AG20443 (cell line): ENCODE measurements at regions not wholly inside any gene's neighbourhood (a gene's known extent, or its start where the extent isn't known, plus 50 kb on each side); places are given as distances from the start of the nearest gene placed in this dataset.
A peak's percentile ranks its signal among the peaks of the same experiment; 100 is the strongest.
"Not testable (repeated sequence)": the region's sequence is repeated elsewhere in the genome, so short reads cannot be mapped to it uniquely, and the experiment has no call there.

Experiments used
- DNase-seq: peaks from one replicate; pipeline ENCODE4 v3.0.0; 2012; ENCODE audit warnings: low spot score, mixed read lengths

DNA sequence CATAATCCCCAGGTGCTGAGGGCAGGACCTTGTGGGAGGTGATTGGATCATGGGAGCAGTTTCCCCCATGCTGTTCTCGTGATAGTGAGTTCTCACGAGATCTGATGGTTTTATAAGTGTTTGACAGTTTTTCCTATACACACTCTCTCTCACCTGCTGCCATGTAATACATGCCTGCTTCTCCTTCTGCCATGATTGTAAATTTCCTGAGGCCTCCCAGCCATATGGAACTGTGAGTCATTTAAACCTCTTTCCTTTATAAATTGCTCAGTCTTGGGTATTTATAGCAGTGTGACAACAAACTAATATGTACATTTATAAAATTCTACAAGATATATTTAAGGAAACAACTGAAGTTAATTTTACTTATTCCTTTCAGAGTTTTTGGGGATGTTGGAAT lies 170.8 kb upstream of the BET1 start:
- DNase-seq = no peak

DNA sequence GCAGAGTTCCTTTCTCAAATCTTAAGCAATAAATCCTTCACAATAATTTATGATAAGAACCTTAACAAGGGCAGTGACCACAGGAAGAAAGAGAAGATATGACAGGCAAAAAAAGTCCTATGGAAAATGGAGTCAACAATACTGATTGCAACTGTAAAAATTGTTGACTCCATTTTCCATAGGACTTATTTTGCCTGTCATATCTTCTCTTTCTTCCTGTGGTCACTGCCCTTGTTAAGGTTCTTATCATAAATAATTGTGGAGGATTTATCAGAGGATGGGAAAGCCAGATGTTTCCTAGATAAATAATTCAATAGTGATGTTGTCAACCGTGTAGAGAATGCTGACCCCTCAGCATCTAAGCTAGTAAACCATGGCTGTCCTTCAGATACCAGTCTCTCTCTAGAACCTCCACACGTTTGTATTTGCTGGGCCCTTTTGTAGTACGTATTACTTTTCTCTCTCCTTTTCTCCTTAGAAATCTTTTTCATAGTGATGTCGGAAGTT lies 172.6 kb upstream of the BET1 start:
- DNase-seq = no peak

DNA sequence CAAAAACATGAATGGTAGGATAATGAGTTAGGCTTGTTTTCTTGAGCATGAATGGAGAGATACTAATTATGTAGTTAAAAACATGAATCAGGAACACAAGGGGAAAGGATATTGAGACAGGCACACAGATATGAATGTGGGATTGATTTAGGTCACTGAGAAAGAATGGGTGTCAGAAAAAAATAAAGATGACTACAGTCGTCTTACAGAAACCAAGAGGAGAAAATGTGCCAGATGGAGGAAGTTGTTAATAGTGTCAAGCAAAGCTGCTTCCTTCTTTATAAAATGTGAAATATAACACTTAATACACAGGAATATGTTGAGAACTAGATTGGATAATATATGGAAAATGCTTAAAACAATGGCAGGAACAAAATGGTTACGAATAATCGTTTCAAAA lies 173.3 kb upstream of the BET1 start:
- no peak for DNase-seq

DNA sequence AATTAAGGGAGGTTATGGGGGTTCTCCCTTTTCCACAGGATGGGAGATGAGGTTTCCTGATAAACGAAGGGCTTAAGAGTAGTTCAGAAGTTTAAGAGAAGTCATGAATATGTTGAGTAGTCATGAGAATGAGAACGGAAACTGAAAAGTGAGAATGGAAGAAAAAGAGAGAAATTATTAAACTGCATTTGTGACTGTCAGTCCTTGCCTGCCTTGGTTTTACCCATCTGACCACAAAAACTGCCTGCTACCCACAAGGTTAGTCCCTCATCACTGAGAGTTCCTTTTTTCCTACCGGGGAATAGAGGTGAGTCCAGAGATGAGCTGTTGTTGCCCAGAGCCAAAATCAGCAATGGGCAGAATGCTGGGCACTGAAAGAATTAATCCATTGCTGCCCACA lies 174.1 kb upstream of the BET1 start:
- no peak for DNase-seq

DNA sequence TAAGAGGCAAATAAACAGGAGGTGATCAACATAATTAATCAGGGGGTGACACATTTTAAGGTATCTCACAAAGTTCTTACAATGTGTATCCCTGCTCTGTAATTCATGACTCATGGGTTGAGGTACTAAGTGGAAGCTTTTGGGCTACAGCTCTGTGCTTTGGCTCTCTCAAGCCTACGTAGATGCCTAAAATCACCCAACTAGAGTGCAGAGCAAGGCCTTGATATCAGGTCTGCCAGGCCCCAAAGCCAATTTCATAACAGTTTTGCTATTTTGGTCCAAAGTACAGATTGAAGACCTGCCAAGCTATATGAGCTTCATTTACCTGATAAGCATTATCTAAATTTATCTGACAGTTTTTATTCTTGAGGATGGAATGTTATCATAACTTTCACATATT lies 175.3 kb upstream of the BET1 start:
- no peak for DNase-seq

DNA sequence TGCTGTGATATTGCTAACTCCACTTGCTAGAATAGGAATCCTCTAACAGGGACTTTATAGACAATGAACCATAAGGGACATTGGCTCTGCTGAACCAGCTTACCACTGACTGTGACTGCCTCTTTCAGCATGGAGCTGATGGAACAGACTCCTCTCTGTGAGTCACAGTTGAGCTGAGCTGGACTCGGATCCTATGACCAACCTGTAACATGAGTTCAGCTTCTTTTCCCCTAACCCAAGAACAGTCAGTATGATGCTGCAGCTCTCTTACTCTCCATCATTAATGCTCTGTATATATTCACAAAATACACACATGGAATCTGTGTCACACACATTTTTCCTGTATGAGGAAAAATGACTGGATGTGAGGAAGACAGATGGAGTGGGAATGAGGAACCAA lies 177.9 kb upstream of the BET1 start:
- peak; percentile 66 for DNase-seq

DNA sequence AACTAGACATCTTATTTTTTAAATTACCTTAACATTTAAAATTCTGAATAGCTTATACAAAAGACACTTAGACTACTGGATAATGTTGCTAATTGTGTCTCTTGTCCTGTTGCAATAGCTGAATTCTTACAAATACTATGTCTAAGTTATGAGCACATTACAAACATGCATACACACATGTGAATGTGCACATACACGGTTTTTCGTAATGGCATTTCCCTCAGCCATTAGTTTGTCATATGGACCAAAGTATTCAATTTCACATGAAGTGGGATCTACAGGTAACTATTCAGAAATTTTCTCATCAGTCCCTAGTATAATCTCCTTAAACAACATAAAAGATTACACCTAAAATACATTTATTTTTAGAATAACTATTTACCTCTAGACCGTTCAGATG lies 178.6 kb upstream of the BET1 start:
- DNase-seq = no peak

DNA sequence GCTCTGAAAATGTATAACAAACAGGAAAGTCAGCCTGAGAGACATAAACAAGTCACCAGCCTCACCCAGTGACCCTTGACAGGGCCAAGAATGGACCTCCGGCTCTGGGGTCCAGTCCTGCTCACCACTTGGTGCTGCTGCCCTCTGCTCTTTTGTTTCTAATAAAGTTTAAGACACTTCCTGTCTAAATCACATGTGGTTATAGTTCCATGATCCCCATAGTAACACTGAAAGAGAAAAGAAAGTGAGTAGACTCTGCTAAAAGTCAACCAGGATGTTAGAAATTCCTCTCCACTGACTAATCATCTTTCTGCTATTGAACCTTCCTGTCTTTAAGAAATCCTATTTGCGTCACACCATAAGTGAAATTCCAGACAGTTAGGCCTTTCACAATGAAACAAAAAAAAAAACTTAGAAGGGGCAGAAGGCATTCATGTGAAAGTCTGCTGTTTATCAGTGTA lies 179.2 kb upstream of the BET1 start:
- DNase-seq = peak; percentile 72

DNA sequence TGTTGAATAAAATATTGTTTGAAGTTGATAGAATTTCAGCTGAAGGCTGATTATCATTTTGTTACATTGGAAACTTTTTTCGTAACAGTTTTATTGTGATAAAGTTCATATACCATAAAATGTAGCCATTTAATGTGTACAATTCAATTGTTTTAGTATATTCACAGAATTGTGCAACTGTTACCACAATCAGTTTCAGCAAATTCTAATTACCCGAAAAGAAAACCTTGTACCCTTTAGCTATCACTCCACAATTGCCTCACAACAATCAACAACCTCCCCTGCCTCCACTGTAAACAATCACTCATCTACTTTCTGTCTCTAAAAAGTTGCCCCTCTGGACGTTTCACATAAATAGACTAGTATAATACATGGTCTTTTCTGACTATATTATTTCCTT lies 179.7 kb upstream of the BET1 start:
- DNase-seq = no peak

DNA sequence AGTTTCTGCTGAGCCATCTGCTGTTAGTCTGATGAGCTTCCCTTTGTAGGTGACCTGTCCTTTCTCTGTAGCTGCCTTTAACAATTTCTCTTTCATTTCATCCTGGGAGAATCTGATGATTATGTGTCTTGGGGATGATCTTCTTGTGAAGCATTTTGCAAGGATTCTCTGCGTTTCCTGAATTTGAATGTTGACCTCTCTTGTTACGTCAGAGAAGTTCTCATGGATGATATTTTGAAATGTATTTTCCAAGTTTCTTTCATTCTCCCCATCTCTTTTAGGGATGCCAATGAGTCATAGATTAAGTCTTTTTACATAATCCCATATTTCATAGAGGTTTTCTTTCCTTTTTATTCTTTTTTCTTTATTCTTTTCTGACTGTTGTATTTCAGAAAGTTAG lies 184.2 kb upstream of the BET1 start:
- no peak for DNase-seq

DNA sequence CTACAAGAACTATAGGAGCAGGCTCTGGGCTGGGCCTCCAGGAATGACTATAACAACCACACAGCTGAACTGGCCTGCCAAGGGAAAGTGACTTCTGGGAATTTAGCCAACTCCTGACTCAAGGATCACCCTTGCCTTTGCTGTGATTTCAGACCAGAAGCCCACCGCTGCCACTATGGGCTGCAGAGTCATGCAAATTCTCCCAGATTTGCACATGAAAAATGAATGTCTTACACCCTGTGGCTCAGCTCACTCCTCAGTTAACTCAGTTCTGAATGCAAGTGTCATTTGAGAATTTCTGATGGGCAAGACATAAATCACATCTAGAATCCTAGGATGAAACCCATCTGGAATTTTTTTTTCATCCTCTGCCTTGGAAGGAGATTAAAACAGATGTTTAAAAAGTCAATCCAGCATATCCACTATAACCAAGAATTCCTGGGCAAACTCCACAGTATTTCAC lies 186.5 kb upstream of the BET1 start:
- DNase-seq = peak; percentile 77

DNA sequence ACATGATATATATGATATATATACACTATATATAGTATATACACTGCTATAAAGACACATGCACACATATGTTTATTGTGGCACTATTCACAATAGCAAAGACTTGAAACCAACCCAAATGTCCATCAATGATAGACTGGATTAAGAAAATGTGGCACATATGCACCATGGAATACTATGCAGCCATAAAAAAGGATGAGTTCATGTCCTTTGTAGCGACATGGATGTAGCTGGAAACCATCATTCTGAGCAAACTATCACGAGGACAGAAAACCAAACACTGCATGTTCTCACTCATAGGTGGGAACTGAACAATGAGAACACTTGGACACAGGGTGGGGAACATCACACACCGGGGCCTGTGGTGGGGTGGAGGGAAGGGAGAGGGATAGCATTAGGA lies 190.3 kb upstream of the BET1 start:
- not testable (repeated sequence) for DNase-seq

DNA sequence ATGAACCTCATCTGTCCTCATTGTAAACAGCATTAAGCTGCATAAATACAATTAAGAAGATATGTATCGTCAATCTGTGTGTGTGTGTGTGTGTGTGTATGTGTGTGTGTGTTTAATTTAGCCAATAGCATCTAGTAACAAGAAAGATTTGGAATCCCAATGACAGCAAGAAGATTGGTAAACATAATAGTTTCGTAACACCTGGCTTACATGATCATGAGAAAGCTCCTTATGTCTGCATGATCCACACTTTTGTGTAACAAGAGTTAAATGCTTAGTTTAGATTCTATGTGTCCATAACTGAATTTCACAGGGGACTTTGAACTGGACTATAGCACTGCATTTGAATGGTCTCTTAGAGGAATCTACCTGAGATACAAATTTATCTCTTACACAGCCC lies 191.0 kb upstream of the BET1 start:
- DNase-seq = no peak

DNA sequence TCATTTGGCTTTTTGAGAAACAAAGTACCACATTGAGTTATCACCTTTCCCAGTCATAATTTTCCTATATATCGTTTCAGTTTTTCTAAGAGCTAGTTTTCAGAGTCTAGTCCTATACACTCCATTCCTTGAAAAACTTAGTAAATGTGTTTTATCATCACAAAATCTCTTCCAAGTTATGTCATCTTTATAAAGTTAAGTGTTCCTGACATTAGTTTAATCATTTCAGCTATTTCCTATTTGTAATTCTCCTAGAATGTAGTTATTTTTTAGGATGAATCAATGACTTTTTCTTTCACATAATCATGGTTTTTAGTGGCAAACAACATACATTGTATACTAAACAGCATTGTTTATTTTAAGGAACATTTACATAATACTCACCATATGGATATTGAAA lies 191.7 kb upstream of the BET1 start:
- no peak for DNase-seq

DNA sequence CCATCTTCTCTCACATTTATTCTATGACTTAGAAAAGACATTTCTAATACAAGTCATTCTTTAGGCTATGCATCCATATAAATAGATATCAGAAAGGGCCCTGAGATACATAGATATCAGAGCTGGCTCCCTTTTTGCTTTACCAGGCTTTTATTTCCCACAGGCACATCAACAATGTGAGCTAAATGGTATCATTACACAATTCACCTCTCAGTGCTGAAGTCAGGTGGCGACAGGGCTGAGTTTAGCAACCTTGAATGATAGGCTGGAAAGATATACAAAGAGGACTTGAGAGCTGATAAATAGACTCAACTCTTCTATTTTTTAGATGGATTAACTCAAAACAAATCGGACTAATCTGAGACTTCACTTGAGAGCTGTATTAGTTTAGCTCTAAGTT lies 189.2 kb upstream of the COL1A2 start:
- no peak for DNase-seq

DNA sequence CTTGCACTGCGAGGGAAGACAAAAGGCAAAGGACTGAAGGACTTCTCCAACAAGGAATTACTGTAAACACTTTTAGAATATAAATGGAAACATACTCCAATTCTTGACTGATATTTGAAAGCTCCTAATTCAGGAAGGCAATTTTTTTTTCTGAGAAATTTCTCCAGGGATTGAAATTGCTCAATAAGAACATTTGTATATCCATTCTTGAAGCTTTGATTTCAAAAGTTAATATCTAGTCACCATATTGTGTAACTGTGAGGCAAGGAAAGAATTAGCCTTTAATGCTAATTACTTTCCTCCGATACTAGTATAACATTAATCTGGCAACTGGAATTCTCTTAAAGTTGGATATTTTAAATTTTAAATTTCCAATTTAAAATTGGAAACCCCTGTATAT lies 188.4 kb upstream of the COL1A2 start:
- DNase-seq = no peak

DNA sequence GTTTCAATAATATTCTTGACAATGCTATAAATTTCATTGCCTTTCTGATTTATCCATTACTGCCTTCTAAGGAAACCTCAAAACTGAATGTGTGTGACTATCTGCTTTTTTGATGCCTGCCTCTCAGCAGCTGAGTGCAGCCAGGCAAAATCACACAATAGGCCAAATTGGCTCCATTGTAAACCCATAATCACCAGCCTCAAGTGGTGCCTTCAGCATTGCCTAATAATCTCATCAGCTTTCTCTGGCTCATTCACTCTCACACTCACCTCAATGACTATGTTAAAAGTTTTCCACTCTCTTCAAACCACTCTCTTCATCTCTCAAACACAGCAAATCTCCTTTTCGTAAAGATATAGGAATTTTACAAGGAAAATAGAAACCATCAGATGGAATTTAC lies 182.5 kb upstream of the COL1A2 start:
- DNase-seq = no peak

DNA sequence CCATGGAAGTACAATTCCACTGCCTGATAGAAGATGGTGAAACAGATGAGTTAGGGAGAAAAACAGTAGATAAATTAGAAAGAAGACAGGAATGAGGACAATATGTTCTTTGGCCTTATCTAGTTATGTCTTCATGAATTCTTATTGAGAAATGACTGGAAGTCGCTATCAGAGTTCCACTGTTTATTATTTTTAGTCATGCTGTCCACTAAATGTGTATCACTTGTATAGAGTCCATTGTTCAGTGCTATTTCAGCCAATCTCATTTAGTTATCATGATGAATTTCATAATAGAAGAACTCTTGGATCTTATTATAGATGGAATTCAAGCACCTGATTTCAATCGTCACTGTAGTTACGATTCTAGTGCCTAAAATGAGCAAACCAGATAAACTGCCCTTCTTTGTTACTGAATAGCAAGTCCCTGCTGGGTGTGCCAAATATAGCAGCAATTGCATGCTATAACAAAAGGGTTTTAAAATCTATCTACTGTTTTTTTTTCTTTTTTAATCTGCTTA lies 177.7 kb upstream of the COL1A2 start:
- DNase-seq = no peak

DNA sequence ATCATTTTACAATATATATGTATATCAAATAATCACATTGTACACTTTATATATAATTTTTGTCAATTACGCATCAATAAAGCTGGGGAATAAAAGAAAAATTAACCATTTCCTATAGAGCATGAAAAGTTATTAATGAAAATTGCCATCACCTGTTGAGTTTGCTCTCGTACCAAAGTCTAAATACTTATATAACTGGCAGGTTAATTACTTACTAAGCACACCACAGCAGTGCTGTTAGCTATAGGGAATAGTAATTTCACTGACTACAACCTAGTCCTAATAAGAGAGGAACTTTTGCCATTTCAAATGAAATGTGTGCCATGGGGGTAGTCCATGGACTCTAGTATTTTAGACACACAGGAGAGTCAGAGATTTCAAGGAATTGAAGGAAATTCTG lies 176.9 kb upstream of the COL1A2 start:
- DNase-seq = no peak

DNA sequence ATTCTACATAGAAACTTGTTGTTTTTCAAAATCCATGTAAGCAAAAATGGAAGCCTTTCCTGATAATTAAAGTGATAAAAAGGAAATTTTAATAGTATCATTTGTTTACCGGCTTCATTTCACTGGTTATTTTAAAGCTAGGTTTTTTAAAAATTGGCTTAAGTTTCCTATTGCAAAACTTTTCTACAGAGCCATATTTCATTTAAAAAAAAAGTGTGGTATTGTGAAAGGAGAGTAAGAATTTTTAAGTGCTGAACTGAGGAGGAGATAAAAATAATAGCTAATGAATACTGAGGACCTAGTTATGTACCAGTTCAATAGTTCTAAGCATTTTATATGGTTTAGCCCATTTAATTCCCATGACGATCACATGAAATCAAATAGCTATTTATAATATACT lies 172.2 kb upstream of the COL1A2 start:
- no peak for DNase-seq

DNA sequence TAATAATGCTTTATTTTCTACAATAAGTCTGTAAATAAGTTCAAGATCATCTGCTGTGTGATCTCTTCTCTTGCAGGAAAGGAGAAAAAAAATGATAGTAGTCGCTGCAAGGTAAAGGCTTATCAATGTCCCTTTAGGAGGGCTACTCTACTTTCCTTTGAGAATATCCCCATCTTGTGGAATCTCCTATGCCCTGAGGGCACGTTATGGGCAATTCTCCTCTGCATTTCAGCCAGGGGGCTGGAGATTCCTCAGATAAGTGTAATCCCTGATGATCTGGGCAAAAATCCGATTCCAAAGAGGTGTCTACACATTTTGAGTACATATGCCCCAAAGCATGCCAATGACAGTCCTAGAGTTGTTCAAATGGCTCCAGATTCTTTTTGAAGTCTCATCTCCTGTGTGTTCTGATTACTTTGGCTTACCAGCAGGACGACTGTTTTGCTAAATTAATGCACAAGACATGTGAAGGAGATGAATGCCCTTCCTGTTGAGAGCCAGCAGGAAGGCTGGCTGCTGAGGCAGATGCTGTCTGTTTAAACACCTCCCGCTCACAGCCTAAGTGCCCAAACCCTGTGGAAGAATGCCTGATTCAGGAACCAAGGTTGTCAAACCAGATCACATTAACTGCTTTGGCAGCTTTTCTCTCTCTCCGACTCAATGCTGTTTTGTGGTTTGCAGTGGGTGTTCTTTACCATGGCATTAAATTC lies 171.2 kb upstream of the COL1A2 start:
- peak; percentile 51 for DNase-seq

DNA sequence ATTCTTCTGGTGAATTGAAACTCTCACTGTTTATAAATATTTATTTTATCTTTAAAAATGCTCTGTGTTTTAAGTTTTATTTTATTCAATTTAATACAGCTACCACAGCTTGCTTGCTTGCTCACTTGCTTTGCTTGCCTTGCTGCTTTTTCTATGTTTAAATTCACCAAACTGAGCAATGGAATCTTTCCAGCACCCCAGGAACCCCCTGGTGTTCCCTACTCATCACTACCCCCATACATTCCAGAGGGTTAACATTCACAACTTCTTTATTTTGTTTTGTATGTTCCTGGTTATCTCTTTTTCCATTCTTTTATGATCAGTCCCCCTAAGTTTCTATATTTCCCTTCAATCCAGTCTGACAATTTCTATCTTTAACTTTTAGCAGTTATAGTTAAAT lies 166.5 kb upstream of the COL1A2 start:
- no peak for DNase-seq

DNA sequence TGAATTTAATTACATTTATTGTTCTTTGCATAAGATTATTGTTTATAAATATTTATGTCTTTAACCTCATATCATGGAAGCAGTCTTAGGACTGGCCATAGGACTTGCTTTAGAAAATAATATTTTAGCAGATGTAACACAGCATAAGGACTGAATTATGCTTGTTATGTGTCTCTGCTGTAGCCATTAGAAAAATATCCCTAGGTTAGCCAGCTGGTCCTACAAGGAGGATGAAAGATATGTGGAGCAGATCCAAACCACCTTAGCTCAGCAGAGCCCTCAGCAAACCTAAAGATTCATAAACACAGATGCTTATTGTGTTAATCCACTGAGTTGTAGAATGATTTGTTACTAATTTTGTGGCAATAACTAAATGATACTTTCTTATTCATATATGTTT lies 166.0 kb upstream of the COL1A2 start:
- DNase-seq = no peak

DNA sequence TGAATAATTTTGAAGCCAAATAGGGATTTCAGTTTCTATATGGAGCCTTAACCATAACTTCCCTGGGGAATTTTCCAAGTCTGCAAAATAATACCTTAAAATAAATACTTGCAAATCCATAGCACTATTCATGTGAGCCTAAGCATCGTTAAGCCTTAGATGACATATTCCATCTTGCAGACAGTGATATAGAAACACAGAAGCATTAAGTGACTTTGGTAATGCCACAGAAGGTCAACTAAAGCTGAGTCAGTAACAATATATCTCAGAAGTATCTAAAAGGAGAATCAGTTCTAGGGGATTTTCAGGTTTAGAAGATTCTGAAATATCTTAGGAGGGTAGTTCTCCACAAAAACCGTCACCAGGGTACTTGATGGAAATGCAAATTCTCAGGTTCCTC lies 163.4 kb upstream of the COL1A2 start:
- DNase-seq = no peak
